GM12865 (cell line): ENCODE measurements at regions not wholly inside any gene's neighbourhood (a gene's known extent, or its start where the extent isn't known, plus 50 kb on each side); places are given as distances from the start of the nearest gene placed in this dataset.
"Not testable (repeated sequence)": the region's sequence is repeated elsewhere in the genome, so short reads cannot be mapped to it uniquely, and the experiment has no call there.

ENCODE experiments used
- DNase-seq: peaks from one replicate; pipeline ENCODE4 v3.0.0; 2010; ENCODE audit warnings: low read depth
- H3K4me3 ChIP-seq: 2 replicates; pipeline ENCODE4 v1.5.1; 2011; ENCODE audit warnings: mild to moderate bottlenecking, low read depth, low read length, control low read depth
- TF ChIP-seq, protein P1 (sequence below): IDR thresholded peaks from 2 replicates; pipeline ENCODE4 v1.5.1; 2011; ENCODE audit warnings: low read length, control low read depth, low read depth, inconsistent platforms; ENCODE audit not compliant: insufficient read depth; ENCODE audit errors: missing control alignments

DNA sequence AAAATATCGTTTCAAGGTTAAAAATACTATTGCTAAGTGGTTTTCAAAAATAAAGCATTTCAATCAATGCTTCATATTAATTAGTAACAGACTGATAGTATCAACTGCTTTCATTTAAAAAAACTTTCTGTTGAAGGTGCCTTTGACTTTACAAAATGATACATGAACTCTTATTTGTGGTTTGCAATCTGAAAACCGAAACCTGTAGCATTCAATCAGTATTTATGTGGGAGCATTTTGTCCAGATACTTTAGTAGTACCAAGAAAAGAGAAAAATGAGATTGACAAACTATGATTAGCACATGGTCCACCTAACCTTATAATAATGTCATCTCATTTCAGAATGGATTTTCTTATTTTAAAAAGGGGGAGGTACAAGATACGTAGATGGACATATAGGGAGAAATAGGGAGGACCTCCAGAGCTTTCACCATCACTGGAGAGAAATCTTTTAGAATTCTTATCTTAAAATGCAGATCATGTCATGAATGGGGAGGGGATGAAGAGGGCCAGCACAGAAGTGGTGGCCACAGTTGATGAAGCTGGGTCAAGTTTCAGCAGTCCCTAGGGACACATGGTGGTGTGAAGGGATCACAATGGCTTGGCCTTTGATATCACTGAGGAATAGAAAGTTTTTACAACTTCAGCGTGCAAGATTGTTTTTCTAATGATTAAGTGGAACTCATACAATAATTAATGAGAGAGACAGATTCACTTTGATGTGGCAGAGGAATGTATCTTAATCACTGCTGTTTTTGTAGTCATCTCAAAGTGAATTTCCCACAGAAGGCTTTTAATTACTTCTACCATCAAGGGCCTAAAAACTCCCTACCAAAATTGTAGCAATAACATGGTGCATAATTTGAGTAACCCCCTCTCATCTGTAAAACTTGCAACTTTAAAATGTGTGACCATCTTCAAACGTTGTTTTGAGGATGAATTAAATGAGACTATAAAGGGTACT lies 322.3 kb upstream of the EDIL3 start:
- DNase-seq: no peak
- TF ChIP-seq, protein P1, sequence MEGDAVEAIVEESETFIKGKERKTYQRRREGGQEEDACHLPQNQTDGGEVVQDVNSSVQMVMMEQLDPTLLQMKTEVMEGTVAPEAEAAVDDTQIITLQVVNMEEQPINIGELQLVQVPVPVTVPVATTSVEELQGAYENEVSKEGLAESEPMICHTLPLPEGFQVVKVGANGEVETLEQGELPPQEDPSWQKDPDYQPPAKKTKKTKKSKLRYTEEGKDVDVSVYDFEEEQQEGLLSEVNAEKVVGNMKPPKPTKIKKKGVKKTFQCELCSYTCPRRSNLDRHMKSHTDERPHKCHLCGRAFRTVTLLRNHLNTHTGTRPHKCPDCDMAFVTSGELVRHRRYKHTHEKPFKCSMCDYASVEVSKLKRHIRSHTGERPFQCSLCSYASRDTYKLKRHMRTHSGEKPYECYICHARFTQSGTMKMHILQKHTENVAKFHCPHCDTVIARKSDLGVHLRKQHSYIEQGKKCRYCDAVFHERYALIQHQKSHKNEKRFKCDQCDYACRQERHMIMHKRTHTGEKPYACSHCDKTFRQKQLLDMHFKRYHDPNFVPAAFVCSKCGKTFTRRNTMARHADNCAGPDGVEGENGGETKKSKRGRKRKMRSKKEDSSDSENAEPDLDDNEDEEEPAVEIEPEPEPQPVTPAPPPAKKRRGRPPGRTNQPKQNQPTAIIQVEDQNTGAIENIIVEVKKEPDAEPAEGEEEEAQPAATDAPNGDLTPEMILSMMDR: no peak
- H3K4me3 ChIP-seq: no peak overlapping the region

DNA sequence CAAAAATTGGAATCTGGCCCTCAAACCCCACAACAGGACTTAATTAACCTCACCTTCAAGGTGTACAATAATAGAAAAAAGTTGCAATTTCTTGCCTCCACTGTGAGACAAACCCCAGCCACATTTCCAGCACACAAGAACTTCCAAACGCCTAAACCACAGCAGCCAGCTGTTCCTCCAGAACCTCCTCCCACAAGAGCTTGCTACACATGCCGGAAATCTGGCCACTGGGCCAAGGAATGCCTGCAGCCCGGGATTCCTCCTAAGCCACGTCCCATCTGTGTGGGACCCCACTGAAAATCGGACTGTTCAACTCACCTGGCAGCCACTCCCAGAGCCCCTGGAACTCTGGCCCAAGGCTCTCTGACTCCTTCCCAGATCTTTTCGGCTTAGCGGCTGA lies 315.9 kb upstream of the EDIL3 start:
- H3K4me3 ChIP-seq, DNase-seq: not testable (repeated sequence)

DNA sequence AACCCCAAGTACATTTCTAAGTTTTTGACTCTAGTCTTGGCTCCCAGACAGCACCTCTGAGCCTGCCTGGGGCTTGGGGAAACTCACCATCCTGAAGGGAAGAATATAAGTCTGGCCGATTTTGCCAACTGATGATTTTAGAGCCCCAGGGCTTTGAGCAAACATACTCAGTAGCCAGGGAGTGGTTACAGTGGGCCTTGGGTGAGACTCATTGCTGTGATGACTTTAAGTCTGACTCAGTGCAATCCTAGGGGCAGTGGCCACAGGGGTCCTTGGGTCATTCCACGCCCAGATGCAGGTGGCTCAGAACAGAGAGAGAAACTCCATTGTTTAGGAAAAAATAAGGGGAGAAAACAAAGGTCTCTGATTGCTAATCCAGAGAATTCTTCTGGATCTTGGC lies 312.0 kb upstream of the EDIL3 start:
- DNase-seq: no peak
- H3K4me3 ChIP-seq: no peak overlapping the region
- TF ChIP-seq, protein P1: no peak

DNA sequence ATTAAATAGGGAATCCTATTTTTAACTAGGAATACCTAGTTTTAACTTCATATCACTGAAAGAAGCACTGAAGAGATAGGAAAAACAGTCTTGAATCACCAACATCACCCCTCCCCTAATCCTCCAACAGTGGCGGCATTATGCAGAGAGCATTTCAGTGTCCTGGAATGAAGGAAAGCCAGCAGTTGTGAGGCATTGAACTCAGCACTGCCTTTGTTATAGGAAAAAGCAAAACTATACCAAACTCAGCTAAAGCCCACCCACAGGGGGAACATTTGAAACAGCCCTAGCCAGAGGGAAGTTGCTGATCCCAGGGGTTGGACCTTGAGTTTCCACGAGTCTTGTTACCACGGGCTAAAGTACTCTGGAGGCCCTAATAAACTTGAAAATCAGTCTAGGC lies 310.6 kb upstream of the EDIL3 start:
- TF ChIP-seq, protein P1: no peak
- no peak overlapping the region for H3K4me3 ChIP-seq
- DNase-seq: no peak

DNA sequence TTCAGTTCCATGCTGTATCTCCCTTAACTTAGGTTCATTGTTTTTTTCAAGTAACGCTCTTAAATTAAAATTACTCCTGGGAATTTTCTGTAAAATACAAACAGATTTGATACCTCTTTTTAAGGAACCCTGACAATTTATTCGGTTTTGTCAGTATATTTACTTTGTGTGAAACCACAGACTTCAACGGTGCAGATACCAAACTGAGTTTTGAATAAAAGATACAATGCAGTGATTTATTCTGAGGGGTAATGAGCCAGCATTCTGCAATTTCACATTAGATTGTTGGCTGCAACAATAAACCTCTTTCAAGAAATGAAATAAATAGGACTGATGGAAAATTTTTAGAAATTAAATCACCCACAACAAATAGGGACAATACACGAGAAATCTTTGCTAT lies 308.6 kb upstream of the EDIL3 start:
- TF ChIP-seq, protein P1: no peak
- no peak overlapping the region for H3K4me3 ChIP-seq
- no peak for DNase-seq

DNA sequence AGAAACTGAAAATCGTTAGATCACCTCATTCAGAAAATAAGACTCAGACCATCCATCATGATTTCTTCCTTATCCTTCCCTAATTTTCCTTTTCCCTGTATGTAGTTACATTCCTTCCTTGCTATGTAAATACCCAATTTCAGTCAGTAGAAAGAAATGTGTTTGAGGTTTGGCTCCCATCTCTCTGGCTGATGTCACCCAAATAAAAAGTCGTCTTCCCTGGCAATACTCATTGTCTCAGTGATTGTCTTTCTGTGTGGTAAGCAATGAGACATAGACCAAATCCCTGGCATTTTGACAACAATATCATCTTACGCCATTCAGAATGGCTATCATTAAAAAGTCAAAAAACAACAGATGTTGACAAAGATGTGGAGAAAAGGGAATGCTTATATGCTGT lies 303.9 kb upstream of the EDIL3 start:
- no peak for DNase-seq
- H3K4me3 ChIP-seq: no peak overlapping the region
- TF ChIP-seq, protein P1: no peak

DNA sequence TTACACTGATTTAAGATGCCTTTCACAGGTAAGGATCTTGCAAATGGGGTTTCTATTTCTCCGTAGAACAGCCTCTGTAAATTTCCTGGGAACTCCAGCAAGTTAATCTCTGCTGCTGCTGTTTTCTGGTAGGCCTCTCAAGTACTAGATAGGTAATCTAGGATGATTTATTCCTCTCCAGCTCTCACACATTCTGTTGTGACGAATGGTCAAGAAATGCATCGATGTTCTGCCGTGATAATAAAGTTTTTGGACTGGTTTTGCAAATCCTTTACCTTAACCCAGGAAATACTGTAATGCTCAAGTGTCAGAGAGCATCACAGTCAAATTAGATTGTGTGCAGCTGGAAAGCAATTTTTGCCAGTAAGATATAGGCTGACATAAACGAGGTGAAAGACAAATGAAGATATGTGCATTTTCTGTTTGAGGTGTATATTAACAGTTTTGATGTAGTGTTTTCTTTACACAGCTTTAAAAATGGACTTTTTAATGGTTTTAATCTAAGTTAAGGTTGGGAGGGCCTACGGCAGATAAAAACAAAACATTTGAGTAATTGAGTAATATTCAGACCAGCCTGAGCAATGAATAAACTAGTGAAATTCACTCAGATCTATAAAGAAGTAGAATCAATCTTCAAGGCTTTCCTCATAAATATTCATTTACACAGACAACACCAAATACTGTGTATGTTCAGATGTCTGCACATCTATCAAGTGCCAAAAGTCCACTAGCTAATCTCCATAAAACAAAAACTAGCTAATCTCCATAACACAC lies 300.6 kb upstream of the EDIL3 start:
- DNase-seq: no peak
- TF ChIP-seq, protein P1: no peak

More for the DNA sequence above, 300.6 kb upstream of the EDIL3 start:
- H3K4me3 ChIP-seq: no peak overlapping the region
